H9 (cell line): ENCODE measurements at regions not wholly inside any gene's neighbourhood (a gene's known extent, or its start where the extent isn't known, plus 50 kb on each side); places are given as distances from the start of the nearest gene placed in this dataset.
A peak's percentile ranks its signal among the peaks of the same experiment; 100 is the strongest.

Experiments used
- DNase-seq: peaks from one replicate; pipeline ENCODE4 v3.0.0-alpha.2; 2017
- H2AFZ ChIP-seq: one replicate; pipeline ENCODE4 v1.6.1; 2013; ENCODE audit warnings: mild to moderate bottlenecking, low read length, control low read depth, moderate library complexity
- H2AK5ac ChIP-seq: 2 replicates; pipeline ENCODE4 v1.6.1; 2013; ENCODE audit warnings: low read length, control low read depth, mixed read lengths; ENCODE audit not compliant: insufficient read length
- H2BK120ac ChIP-seq: one replicate; pipeline ENCODE4 v1.6.1; 2013; ENCODE audit warnings: low read depth, mild to moderate bottlenecking, low read length, control low read depth, inconsistent platforms; ENCODE audit not compliant: poor library complexity, severe bottlenecking
- H2BK12ac ChIP-seq: 2 replicates; pipeline ENCODE4 v1.6.1; 2013; ENCODE audit warnings: low read length, control low read depth, mixed read lengths, low read depth; ENCODE audit not compliant: insufficient read length
- H2BK15ac ChIP-seq: 2 replicates; pipeline ENCODE4 v1.6.1; 2013; ENCODE audit warnings: low read depth, low read length, control low read depth
- H2BK20ac ChIP-seq: one replicate; pipeline ENCODE4 v1.6.1; 2013; ENCODE audit warnings: low read depth, mild to moderate bottlenecking, low read length, control low read depth, inconsistent platforms; ENCODE audit not compliant: poor library complexity, severe bottlenecking
- H2BK5ac ChIP-seq: 2 replicates; pipeline ENCODE4 v1.6.1; 2013; ENCODE audit warnings: low read length, control low read depth, mixed read lengths; ENCODE audit not compliant: insufficient read length
- H3K14ac ChIP-seq: 2 replicates; pipeline ENCODE4 v1.6.1; 2013; ENCODE audit warnings: low read length, control low read depth; ENCODE audit not compliant: insufficient read depth
- H3K18ac ChIP-seq: 2 replicates; pipeline ENCODE4 v1.6.1; 2013; ENCODE audit warnings: low read depth, mild to moderate bottlenecking, mixed read lengths, low read length, control low read depth; ENCODE audit not compliant: insufficient read length
- H3K23ac ChIP-seq: 2 replicates; pipeline ENCODE4 v1.6.1; 2013; ENCODE audit warnings: low read length, control low read depth, mixed read lengths, low read depth; ENCODE audit not compliant: insufficient read length
- H3K23me2 ChIP-seq: 2 replicates; pipeline ENCODE4 v1.6.1; 2013; ENCODE audit warnings: low read depth, mild to moderate bottlenecking, mixed read lengths, low read length, control low read depth; ENCODE audit not compliant: insufficient read length, poor library complexity, severe bottlenecking
- H3K27ac ChIP-seq: 2 replicates; pipeline ENCODE4 v1.5.1; 2013; ENCODE audit warnings: low read length, control low read depth, mixed read lengths, low read depth; ENCODE audit not compliant: insufficient read length
- H3K27me3 ChIP-seq: 2 replicates; pipeline ENCODE4 v1.6.1; 2013; ENCODE audit warnings: low read length, control low read depth, inconsistent platforms; ENCODE audit not compliant: insufficient read depth
- H3K4ac ChIP-seq: 2 replicates; pipeline ENCODE4 v1.6.1; 2013; ENCODE audit warnings: low read depth, mild to moderate bottlenecking, control low read depth, inconsistent platforms, low read length, moderate library complexity
- H3K4me1 ChIP-seq: 2 replicates; pipeline ENCODE4 v1.6.1; 2013; ENCODE audit warnings: low read length, control low read depth, inconsistent platforms; ENCODE audit not compliant: insufficient read depth
- H3K4me2 ChIP-seq: 2 replicates; pipeline ENCODE4 v1.6.1; 2013; ENCODE audit warnings: low read length, control low read depth, mixed read lengths; ENCODE audit not compliant: insufficient read length, insufficient read depth
- H3K56ac ChIP-seq: 2 replicates; pipeline ENCODE4 v1.6.1; 2013; ENCODE audit warnings: low read depth, mild to moderate bottlenecking, mixed read lengths, low read length, control low read depth; ENCODE audit not compliant: insufficient read length
- H3K79me1 ChIP-seq: 2 replicates; pipeline ENCODE4 v1.6.1; 2013; ENCODE audit warnings: low read depth, mild to moderate bottlenecking, moderate library complexity, low read length, control low read depth, inconsistent platforms; ENCODE audit not compliant: insufficient read depth, poor library complexity, severe bottlenecking
- H3K79me2 ChIP-seq: 2 replicates; pipeline ENCODE4 v1.6.1; 2013; ENCODE audit warnings: low read length, control low read depth, inconsistent platforms; ENCODE audit not compliant: insufficient read depth
- H3K9ac ChIP-seq: 2 replicates; pipeline ENCODE4 v1.6.1; 2013; ENCODE audit warnings: low read length, control low read depth, mixed read lengths; ENCODE audit not compliant: insufficient read length; ENCODE audit errors: extremely low read depth
- H3K9me3 ChIP-seq: one replicate; pipeline ENCODE4 v1.6.1; 2013; ENCODE audit warnings: low read depth, low read length, inconsistent platforms; ENCODE audit not compliant: control insufficient read depth
- H3T11ph ChIP-seq: one replicate; pipeline ENCODE4 v1.6.1; 2013; ENCODE audit warnings: mild to moderate bottlenecking, low read length, control low read depth, inconsistent platforms
- H4K20me1 ChIP-seq: one replicate; pipeline ENCODE4 v1.6.1; 2013; ENCODE audit not compliant: control insufficient read depth, insufficient read length, insufficient read depth
- H4K5ac ChIP-seq: 2 replicates; pipeline ENCODE4 v1.6.1; 2013; ENCODE audit warnings: low read depth, mild to moderate bottlenecking, mixed read lengths, low read length, control low read depth; ENCODE audit not compliant: insufficient read length
- H4K8ac ChIP-seq: replicated peaks from 2 replicates; pipeline ENCODE4 v1.6.1; 2013; ENCODE audit warnings: low read length, control low read depth, mixed read lengths, low read depth; ENCODE audit not compliant: insufficient read length
- H4K91ac ChIP-seq: 2 replicates; pipeline ENCODE4 v1.6.1; 2013; ENCODE audit warnings: low read depth, mild to moderate bottlenecking, moderate library complexity, mixed read lengths, low read length, control low read depth; ENCODE audit not compliant: insufficient read length
- H3K27ac Mint-ChIP-seq, 3 experiments: 2 replicates in 2 of 3; 3 replicates in 1 of 3; pipeline ENCODE4 v1.8.0; 2020 to 2021; ENCODE audit warnings: mixed read lengths in 3 of 3, mild to moderate bottlenecking in 1 of 3, moderate library complexity in 1 of 3
- H3K27me3 Mint-ChIP-seq: 2 replicates; pipeline ENCODE4 v1.8.0; 2021; ENCODE audit warnings: low read depth, mild to moderate bottlenecking, moderate library complexity, mixed read lengths
- H3K36me3 Mint-ChIP-seq, 3 experiments: 2 replicates in 2 of 3; 3 replicates in 1 of 3; pipeline ENCODE4 v1.8.0; 2020 to 2021; ENCODE audit warnings: low read depth in 3 of 3, mixed read lengths in 3 of 3; ENCODE audit not compliant: insufficient read depth in 1 of 3
- H3K4me1 Mint-ChIP-seq, 2 experiments: 2 replicates each; pipeline ENCODE4 v1.8.0; 2020; ENCODE audit warnings: mixed read lengths in 2 of 2
- H3K4me3 Mint-ChIP-seq, 2 experiments: 2 replicates in 1 of 2; 3 replicates in 1 of 2; pipeline ENCODE4 v1.8.0; 2020 to 2021; ENCODE audit warnings: mild to moderate bottlenecking in 2 of 2, mixed read lengths in 2 of 2, moderate library complexity in 1 of 2
- H3K9me3 Mint-ChIP-seq, 2 experiments: 2 replicates in 1 of 2; 3 replicates in 1 of 2; pipeline ENCODE4 v1.8.0; 2020; ENCODE audit warnings: mild to moderate bottlenecking in 2 of 2, mixed read lengths in 2 of 2, moderate library complexity in 1 of 2
- CTCF ChIP-seq: fragments of 200-600 bp; sonication (generic); conservative IDR thresholded peaks from 3 replicates; pipeline ENCODE4 v1.8.0; 2021; ENCODE audit warnings: antibody characterized with exemption, mild to moderate bottlenecking
- WGBS: extraction: QIAGEN DNeasy Blood & Tissue Kit; methylation state at CpG from one replicate; pipeline ENCODE4 v1.1.7; 2013; ENCODE audit warnings: missing lambda C conversion rate, low lambda C conversion rate, mixed read lengths; ENCODE audit not compliant: insufficient read length; ENCODE audit errors: extremely low coverage; 5-methylcytosine and 5-hydroxymethylcytosine counted together

GRCh38 chr22:48635031-48635430 lies 1192.6 kb downstream of the BRD1 start:
- Histone ChIP-seq H2BK12ac (no peak overlapping the region), H2AK5ac (no peak overlapping the region), H3K23ac (no peak overlapping the region), H2BK5ac (no peak overlapping the region), H2BK20ac (no peak overlapping the region), H3K4me2 (no peak overlapping the region), H3K9me3 (no peaks in the 10 kb centered on the region), H2BK120ac (no peak overlapping the region), H3K27ac (no peak overlapping the region), H3K79me1 (no peaks in the 10 kb centered on the region), H2AFZ (no peak overlapping the region), H3K18ac (no peak overlapping the region), H3K23me2 (no peaks in the 10 kb centered on the region), H3K56ac (no peak overlapping the region), H4K20me1 (peaks cover 2% of the 10 kb centered on the region), H3K14ac (peak overlapping the region; percentile 58; the same call in 1 of the 2 replicates), H3T11ph (no peak overlapping the region), H2BK15ac (no peak overlapping the region), H3K79me2 (no peaks in the 10 kb centered on the region), H4K8ac (no peak overlapping the region), H4K91ac (no peak overlapping the region), H3K9ac (no peak overlapping the region), H3K27me3 (no peaks in the 10 kb centered on the region), H3K4ac (no peak overlapping the region), H4K5ac (no peak overlapping the region), H3K4me1 (no peaks in the 10 kb centered on the region)
- TF ChIP-seq CTCF = no peak
- no peak for DNase-seq
- Mint-ChIP-seq H3K27me3 (no peaks in the 10 kb centered on the region), H3K4me1 (peaks cover 4 to 10% of the 10 kb centered on the region in 2 experiments; a peak in 3 of 4 replicates), H3K9me3 (no peaks in the 10 kb centered on the region), H3K4me3 (no peak overlapping the region), H3K27ac (no peak overlapping the region), H3K36me3 (no peaks in the 10 kb centered on the region)
- WGBS = no CpG with 5 or more reads among the region's 12 CpGs
